NCI-H2107 treated with DMSO at 0.1 percent for 48 hours (cell line): ENCODE measurements at regions not wholly inside any gene's neighbourhood (a gene's known extent, or its start where the extent isn't known, plus 50 kb on each side); places are given as distances from the start of the nearest gene placed in this dataset.

Experiments used
- DNase-seq: peaks from one replicate; lab custom pipeline; 2025; ENCODE audit not compliant: unreplicated experiment; lab: John Stamatoyannopoulos, UW

GRCh38 chr12:94059394-94060368 is 88.7 kb upstream of the PLXNC1 start:
- no peak for DNase-seq

- DNase-seq: no peak
Observed at GRCh38 chr12:94062194-94062593, 86.2 kb upstream of the PLXNC1 start.

DNA sequence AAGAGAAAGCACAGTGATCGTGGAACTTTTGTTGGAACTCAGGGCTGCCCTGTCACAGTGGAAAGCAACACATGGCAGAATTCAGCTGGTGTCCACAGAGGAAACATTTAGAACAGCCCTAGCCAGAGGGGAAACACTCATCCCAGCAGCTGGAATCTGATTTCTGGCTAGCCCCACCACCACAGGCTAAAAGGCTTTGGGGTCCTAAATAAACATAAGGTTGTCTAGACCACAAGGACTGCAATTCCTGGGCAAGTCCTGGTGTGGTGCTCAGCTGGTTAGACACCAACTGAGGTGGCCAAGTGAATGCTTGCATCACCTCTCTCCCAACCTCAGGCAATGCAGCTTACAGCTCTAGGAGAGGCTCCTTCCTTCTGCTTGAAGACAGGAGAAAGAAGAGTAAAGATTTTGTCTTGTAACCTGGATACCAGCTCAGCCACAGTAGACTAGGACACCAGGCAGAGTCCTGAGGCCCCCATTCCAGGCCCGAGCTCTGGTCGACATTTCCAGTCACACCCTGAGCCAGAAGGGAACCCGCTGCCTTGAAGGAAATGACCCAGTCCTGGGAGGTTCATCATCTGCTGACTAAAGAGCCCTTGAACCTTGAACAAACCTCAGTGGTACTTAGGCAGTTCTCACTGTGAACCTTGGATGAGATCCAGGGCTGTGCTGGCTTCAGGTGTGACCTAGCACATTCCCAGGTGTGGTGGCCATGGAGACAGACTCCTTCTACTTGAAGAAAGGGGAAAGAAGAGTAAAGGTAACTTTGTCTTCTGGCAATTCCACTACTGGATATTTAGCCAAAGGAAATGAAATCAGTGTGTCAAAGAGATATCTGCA is 85.4 kb upstream of the PLXNC1 start:
- DNase-seq: no peak

GRCh38 chr12:94070520-94070919 is 77.9 kb upstream of the PLXNC1 start:
- no peak for DNase-seq

DNA sequence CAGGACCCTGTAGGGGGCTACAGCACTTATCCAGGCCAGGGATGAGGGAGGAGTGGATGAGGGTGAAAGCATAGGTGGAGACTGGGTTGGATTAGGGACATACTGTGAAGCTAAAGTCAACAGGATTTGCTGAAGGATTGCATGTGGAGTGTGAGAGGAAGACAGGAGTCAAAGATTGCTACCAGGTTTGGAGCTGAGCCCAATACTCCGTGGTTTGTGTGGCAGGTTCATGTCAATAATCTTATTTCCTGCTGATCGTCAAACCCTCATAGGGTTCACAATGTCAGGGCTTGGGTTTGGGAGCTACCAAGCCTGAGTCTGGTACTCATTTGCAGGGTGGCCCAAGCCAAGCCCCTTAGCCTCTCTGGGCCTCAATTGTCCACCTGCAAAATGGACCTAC is 77.1 kb upstream of the PLXNC1 start:
- no peak for DNase-seq

DNA sequence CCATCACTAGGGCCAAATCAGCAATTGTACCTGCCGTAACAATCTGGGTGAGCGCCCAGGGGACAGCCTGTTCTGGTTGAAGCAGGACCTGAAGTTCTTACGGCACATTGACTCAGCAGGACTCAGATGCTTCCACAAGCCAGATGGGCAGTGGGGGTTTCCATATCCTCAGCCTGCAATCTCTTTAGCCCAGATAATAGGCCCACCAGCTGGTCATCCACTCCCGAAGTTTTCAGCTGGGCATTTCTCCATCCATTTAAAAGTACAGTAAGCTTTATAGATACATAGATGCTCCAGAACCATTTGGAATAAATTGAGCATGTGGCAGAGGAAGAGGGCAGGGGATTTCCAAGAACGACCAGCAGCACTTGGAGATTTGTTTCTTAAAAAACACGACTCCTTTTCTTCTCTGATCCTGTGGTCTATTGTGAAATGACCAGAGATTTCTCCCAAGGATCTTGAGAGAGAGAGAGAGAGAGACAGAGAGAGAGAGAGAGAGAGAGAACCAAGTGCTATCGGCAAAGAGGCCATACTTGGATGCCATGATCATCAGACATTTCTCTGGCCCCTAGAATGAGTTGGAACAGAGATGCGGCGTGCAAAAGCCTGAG is 74.8 kb upstream of the PLXNC1 start:
- DNase-seq: no peak

- no peak for DNase-seq
Observed at GRCh38 chr12:94074216-94074979, 74.0 kb upstream of the PLXNC1 start.

- DNase-seq: no peak
Observed at GRCh38 chr12:94074980-94075629, 73.3 kb upstream of the PLXNC1 start.

GRCh38 chr12:94077209-94077608 is 71.2 kb upstream of the PLXNC1 start:
- no peak for DNase-seq

DNA sequence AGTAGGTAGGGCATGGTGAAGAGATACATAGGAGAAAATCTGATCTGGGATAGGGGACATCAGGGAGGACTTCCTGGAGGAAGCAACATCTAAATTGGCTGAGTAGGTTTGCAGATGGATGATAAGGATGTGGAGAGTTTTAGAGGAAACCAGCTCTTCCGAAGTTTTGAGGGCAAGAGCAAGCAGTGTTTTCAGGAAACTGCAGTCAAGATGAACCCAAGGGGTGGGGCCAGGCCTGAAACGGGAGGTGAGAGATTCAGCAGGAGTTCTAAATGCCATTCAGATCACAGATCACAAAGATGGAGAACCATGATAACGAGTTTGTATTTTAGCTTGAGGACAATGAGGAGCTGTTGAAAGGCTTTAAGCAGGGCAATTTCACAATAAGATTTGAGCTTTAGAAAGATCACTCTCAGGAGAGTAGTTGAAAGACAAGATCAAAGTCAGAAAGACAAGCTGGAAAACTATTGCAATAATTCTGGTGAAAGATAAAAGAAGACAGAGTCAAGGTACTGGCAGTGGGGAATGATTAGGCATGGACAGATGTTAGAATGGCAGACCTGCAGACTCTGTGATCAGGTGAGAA is 70.1 kb upstream of the PLXNC1 start:
- no peak for DNase-seq

GRCh38 chr12:94078736-94079509 is 69.5 kb upstream of the PLXNC1 start:
- DNase-seq: no peak

DNA sequence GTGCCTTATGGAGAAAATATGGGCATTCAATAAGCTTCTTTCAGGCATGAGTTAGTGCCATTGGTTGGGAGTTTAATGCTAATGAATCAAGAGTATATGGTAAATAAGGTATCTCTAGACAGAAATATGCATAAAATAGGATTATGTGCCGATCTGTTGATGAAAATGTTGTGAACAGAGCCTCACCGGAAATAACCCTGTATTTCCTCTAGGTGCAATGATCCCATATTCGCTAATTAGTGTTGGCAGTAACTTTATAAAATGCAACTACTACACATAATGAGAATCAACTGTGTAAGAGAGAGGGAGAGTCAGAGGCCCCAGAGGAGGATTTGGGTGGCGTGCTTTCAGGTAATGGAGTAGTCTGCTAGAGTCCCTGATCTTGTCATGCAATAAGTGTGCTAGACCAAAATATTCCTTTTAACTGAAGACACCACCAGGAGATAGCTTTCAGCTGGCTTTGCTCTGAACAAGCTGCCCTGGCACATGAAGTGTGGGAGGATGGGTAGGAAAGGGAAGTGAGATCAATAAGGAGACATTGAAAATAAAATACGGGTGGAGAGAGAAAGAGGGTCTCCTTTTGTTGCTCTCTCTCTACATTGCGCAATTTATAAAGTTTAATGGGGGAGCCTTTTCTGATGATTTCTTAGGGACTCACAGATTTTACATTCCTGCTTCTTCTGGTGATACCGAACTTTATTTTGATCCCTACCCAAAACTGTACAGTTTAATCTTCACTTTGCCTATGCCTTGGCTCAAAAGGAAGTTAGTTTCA is 68.6 kb upstream of the PLXNC1 start:
- DNase-seq: no peak

- DNase-seq: no peak
Observed at GRCh38 chr12:94080341-94081009, 67.9 kb upstream of the PLXNC1 start.

GRCh38 chr12:94082690-94083089 is 65.7 kb upstream of the PLXNC1 start:
- no peak for DNase-seq

- no peak for DNase-seq
Observed at GRCh38 chr12:94089891-94090290, 58.5 kb upstream of the PLXNC1 start.

DNA sequence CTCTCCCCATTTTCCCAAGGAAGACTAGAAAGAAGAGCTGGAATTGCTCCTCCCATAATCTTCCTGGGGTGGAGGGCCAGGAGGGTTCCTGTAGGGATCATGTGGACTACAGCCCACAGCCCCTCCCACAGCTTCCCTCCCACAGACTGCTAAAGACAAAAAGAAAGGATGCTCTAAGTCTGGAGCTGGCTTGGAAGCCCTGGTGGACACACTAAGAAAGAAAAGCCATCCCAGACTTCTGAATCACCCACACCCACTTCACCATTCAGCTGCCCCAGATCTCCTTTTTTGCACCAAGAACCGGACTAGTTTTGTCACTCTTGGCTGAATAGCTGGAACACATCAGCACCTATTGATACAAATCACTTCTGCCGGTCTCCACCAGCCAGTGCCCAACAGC is 56.8 kb upstream of the PLXNC1 start:
- no peak for DNase-seq

DNA sequence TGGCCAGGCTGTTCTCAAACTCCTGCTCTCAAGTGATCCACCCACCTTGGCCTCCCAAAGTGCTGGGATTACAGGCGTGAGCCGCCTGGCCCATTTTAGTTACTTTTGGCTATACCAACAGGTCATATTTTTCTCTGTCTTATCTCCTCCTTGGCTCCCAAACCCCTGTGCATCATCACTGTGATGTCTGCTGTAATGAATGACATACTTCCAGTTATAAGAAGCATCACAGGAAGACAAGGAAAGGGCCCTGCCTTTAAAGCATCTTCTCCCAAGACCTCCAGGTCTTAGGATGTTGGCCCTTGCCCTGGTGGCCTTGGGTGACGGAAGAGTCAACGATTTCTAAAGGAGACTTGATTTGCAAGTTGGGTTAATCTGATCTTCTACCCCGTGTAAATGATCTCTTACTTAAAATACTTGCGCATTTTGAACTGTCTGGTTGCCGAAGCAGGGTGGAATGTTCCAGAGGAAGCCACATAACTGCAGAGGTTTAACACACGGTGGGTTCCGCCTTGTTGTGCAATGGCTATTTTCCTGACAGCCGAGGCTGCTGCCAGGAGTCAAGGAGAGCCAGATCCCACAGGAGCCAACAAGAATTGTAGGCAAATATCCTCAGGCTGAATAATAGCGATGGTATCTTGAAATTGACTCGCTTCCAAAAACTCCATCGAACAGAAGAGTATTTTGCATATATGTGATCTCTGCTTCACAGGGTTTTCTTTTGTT is 55.7 kb upstream of the PLXNC1 start:
- no peak for DNase-seq
